Thyroid gland (tissue), 4 donors: ENCODE measurements at regions not wholly inside any gene's neighbourhood (a gene's known extent, or its start where the extent isn't known, plus 50 kb on each side); places are given as distances from the start of the nearest gene placed in this dataset.
A peak's percentile ranks its signal among the peaks of the same experiment; 100 is the strongest.

Source experiments
- DNase-seq, 2 donors: peaks; one replicate each; pipeline ENCODE4 v3.0.0-alpha.2; 2019
- H3K27ac ChIP-seq, 3 donors: fragments of 200-600 bp; sonication (generic); 1 replicate in 2 of 3; 2 replicates in 1 of 3; pipeline ENCODE4 v1.5.1; 2016 to 2019; ENCODE audit warnings: mild to moderate bottlenecking in 1 of 3, moderate library complexity in 1 of 3
- H3K27me3 ChIP-seq: fragments of 200-600 bp; sonication (generic); one replicate; pipeline ENCODE4 v1.5.1; 2019
- H3K36me3 ChIP-seq, 2 donors: fragments of 200-600 bp; sonication (generic); one replicate each; pipeline ENCODE4 v1.5.1; 2016 to 2019
- H3K4me1 ChIP-seq, 2 donors: fragments of 200-600 bp; sonication (generic); one replicate each; pipeline ENCODE4 v1.5.1; 2017 to 2019
- H3K4me3 ChIP-seq, 3 donors: fragments of 200-600 bp; sonication (generic); replicated peaks in 1 of 3; 1 replicate in 2 of 3; 2 replicates in 1 of 3; pipeline ENCODE4 v1.5.1; 2016; ENCODE audit warnings: mild to moderate bottlenecking in 1 of 3
- H3K9me3 ChIP-seq: fragments of 200-600 bp; sonication (generic); one replicate; pipeline ENCODE4 v1.5.1; 2017
- POLR2A ChIP-seq, 2 donors: fragments of 450-650 bp; IDR thresholded peaks; one replicate each; pipeline ENCODE4 v1.6.1; 2017; ENCODE audit warnings: antibody characterized with exemption in 2 of 2, mild to moderate bottlenecking in 2 of 2, moderate library complexity in 1 of 2
- WGBS, 2 donors: methylation state at CpG; one replicate each; pipeline ENCODE4 v1.1.5; 2017; 5-methylcytosine and 5-hydroxymethylcytosine counted together
- intact Hi-C: fragments of 100-400 bp; cut with DNase I; formaldehyde crosslinking; loops from one replicate; pipeline ENCODE4 v1.15.1; 2023
- TF ChIP-seq, protein P1 (sequence below), 6 experiments: fragments of 200-600 bp in 3 of 6; fragments of 450-650 bp in 3 of 6; sonication (generic) in 3 of 6; IDR thresholded peaks; one replicate each; pipeline ENCODE4 v1.5.1; 2016 to 2019; ENCODE audit warnings: antibody characterized with exemption in 6 of 6, mild to moderate bottlenecking in 2 of 6, inconsistent platforms in 1 of 6, moderate library complexity in 1 of 6

DNA sequence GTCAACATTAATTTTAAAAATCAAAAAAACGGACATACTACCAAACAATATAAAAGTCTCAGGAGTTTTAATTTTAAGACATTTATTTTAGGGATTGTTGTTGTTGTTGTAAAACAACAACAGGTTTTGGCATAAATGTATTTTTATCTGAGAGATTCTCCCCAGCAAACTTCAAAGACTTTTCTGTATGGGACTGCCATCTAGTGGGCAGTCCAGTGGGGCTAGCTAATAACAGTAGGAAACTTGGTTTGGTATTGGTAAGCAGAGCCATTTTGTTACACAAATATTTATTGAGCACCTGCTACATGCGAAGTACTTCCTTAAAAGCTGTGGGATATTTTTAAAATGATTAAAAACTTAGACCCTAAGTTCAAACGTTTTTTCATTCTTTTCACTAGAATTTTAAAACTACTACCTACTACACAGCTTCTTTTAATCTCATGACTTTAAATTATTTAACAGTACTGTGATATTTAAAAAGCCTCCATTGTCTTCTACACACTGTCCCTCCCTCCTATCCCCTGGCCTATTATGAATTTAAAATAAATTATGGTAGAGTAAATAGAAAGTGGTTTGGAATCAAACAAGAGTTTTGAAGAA, 1028.4 kb upstream of the INTU start:
- intact Hi-C loops = no loop called here
- Histone ChIP-seq H3K27ac (no peak overlapping the region), H3K9me3 (no peaks in the 10 kb centered on the region), H3K4me1 (no peaks in the 10 kb centered on the region), H3K4me3 (no peak overlapping the region), H3K27me3 (no peaks in the 10 kb centered on the region), H3K36me3 (no peaks in the 10 kb centered on the region)
- no peak for TF ChIP-seq POLR2A (IDR thresholded peaks at IDR 0.05)
- TF ChIP-seq, protein P1, sequence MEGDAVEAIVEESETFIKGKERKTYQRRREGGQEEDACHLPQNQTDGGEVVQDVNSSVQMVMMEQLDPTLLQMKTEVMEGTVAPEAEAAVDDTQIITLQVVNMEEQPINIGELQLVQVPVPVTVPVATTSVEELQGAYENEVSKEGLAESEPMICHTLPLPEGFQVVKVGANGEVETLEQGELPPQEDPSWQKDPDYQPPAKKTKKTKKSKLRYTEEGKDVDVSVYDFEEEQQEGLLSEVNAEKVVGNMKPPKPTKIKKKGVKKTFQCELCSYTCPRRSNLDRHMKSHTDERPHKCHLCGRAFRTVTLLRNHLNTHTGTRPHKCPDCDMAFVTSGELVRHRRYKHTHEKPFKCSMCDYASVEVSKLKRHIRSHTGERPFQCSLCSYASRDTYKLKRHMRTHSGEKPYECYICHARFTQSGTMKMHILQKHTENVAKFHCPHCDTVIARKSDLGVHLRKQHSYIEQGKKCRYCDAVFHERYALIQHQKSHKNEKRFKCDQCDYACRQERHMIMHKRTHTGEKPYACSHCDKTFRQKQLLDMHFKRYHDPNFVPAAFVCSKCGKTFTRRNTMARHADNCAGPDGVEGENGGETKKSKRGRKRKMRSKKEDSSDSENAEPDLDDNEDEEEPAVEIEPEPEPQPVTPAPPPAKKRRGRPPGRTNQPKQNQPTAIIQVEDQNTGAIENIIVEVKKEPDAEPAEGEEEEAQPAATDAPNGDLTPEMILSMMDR (IDR thresholded peaks at IDR 0.05) = peak in 5 of 6 experiments; percentile 20 to 63 (median 51)
- peak; percentile 36 to 46 for DNase-seq
- WGBS, 2 donors = 55 to 58% methylated on average over 3 of the region's 3 CpGs

DNA sequence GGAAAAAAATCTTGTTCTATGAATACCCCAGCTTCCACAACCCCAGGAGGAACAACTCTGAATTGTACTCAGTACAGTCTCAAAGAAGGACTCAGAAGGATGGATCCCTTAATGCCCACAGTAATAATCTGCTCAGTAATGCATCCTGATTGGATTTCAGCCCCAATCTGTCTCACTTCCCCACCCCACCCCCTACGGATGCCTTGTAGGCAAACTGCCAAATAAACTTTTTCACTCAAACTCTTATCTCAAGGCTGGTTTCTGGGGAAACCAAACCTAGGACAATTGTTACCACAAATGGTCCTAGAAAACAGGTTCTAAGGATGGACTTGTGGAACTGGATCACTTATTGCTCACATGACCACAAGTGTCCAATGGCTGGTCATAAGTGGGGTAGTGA, 1021.8 kb upstream of the INTU start:
- Histone ChIP-seq H3K27me3 (no peaks in the 10 kb centered on the region), H3K4me3 (no peak overlapping the region), H3K36me3 (no peaks in the 10 kb centered on the region), H3K27ac (no peak overlapping the region), H3K9me3 (no peaks in the 10 kb centered on the region), H3K4me1 (no peaks in the 10 kb centered on the region)
- 50 to 69% methylated on average over 1 of the region's 1 CpG for WGBS, 2 donors
- intact Hi-C loops = no loop called here
- TF ChIP-seq, protein P1 (IDR thresholded peaks at IDR 0.05) = no peak
- no peak for TF ChIP-seq POLR2A (IDR thresholded peaks at IDR 0.05)
- no peak for DNase-seq

DNA sequence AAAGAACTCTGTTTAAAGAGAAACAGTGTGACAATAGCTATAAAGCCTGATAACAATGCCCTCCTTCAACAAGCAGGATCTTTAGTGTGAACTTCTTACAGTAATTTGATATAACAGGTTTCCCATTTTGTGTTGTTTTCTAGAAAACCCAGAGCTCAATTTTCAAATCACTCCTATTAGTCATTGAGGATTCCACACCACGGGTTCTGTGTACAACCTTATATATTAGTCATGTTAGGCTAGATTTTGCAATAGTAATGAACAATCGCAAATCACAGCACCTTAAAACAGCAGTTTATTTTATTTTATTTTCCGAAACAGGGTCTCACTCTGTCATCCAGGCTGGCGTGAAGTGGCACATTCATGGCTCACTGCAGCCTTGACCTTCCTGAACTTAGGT, 1020.9 kb upstream of the INTU start:
- H3K4me1 ChIP-seq = no peaks in the 10 kb centered on the region
- TF ChIP-seq POLR2A (IDR thresholded peaks at IDR 0.05) = no peak
- TF ChIP-seq, protein P1 (IDR thresholded peaks at IDR 0.05) = no peak
- H3K9me3 ChIP-seq = no peaks in the 10 kb centered on the region
- no peak overlapping the region for H3K4me3 ChIP-seq
- intact Hi-C loops = no loop called here
- 59 to 74% methylated on average over 4 of the region's 4 CpGs for WGBS, 2 donors
- no peaks in the 10 kb centered on the region for H3K36me3 ChIP-seq
- H3K27me3 ChIP-seq = no peaks in the 10 kb centered on the region
- DNase-seq = no peak
- H3K27ac ChIP-seq = no peak overlapping the region

DNA sequence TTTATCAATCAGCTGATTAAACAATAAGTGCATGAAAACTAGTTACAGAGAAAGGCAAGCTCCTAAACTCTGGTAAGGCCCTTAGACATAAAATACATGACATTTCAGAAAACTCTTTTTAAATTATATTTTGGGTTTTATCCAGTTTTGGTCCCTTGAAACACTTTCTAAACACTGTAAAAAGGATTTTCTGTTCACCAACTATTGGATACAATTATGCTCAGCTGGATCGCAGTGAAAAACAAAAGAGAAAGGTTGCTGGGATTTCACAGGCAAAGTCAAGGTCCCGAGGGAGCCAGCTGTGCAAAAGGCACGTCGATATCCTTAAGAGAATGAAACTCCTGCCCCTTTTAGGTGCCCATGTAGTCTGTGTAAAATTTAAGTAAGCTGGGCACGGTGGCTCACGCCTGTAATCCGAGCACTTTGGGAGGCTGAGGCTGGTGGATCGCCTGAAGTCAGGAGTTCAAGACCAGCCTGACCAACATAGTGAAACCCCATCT, 1018.4 kb upstream of the INTU start:
- Histone ChIP-seq H3K36me3 (no peaks in the 10 kb centered on the region), H3K27me3 (no peaks in the 10 kb centered on the region), H3K27ac (no peak overlapping the region), H3K4me3 (no peak overlapping the region), H3K4me1 (no peaks in the 10 kb centered on the region), H3K9me3 (no peaks in the 10 kb centered on the region)
- intact Hi-C loops = no loop called here
- no peak for TF ChIP-seq POLR2A (IDR thresholded peaks at IDR 0.05)
- TF ChIP-seq, protein P1 (IDR thresholded peaks at IDR 0.05) = no peak
- DNase-seq = no peak
- 83 to 85% methylated on average over 8 of the region's 8 CpGs for WGBS, 2 donors

DNA sequence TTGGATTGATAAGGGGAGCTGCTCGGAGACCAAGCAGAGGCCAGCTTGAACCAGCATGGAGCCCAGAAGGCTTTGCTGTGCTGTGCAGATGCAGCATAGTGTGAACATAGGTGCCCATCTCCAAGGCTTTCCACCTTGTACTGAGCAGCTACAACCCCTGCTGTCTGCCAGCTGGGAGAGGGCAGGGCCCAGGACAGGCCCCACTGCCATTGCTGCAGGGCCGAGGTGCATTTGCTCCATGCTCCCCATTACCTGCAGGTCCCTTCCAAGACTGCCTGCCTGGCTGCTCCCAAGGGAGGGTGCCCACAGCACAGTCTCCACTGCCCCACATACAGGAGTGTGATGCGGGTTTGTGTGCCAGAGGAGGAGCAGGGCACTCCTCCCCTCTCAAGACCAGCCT, 1016.0 kb upstream of the INTU start:
- no peaks in the 10 kb centered on the region for H3K36me3 ChIP-seq
- H3K4me1 ChIP-seq = no peaks in the 10 kb centered on the region
- no peaks in the 10 kb centered on the region for H3K27me3 ChIP-seq
- H3K27ac ChIP-seq = no peak overlapping the region
- intact Hi-C loops = no loop called here
- WGBS, 2 donors = 92% methylated on average over 2 of the region's 3 CpGs; no CpG with 5 or more reads in 1 of the 2 donors
- no peaks in the 10 kb centered on the region for H3K9me3 ChIP-seq
- no peak for TF ChIP-seq POLR2A (IDR thresholded peaks at IDR 0.05)
- TF ChIP-seq, protein P1 (IDR thresholded peaks at IDR 0.05) = no peak
- DNase-seq = no peak
- H3K4me3 ChIP-seq = no peak overlapping the region
